DOHH2 (cell line): ENCODE measurements at regions not wholly inside any gene's neighbourhood (a gene's known extent, or its start where the extent isn't known, plus 50 kb on each side); places are given as distances from the start of the nearest gene placed in this dataset.

Source experiments
- H3F3A ChIP-seq: fragments of 200-600 bp; sonication (generic), shearing (Covaris generic); 2 replicates; pipeline ENCODE4 v1.6.0; 2016; ENCODE audit warnings: antibody characterized with exemption, mild to moderate bottlenecking; ENCODE audit not compliant: control insufficient read depth, insufficient read depth
- H3K27ac ChIP-seq: fragments of 200-600 bp; sonication (generic); 2 replicates; pipeline ENCODE4 v1.5.1; 2014; ENCODE audit warnings: low read depth, mild to moderate bottlenecking, low read length, moderate library complexity
- H3K27me3 ChIP-seq: fragments of 200-600 bp; sonication (generic); 2 replicates; pipeline ENCODE4 v1.6.1; 2014; ENCODE audit warnings: mild to moderate bottlenecking, low read length, mixed read lengths; ENCODE audit not compliant: control insufficient read depth
- H3K36me3 ChIP-seq: fragments of 200-600 bp; sonication (generic); 2 replicates; pipeline ENCODE4 v1.6.1; 2014; ENCODE audit warnings: mild to moderate bottlenecking, low read length, moderate library complexity, mixed read lengths; ENCODE audit not compliant: control insufficient read depth
- H3K4me1 ChIP-seq: fragments of 200-600 bp; sonication (generic); 2 replicates; pipeline ENCODE4 v1.6.1; 2014; ENCODE audit warnings: mild to moderate bottlenecking, low read length, mixed read lengths; ENCODE audit not compliant: control insufficient read depth
- H3K4me2 ChIP-seq: fragments of 200-600 bp; sonication (generic); 2 replicates; pipeline ENCODE4 v1.6.0; 2014; ENCODE audit warnings: mild to moderate bottlenecking, low read length, moderate library complexity
- H3K4me3 ChIP-seq: fragments of 200-600 bp; sonication (generic); 2 replicates; pipeline ENCODE4 v1.5.1; 2014; ENCODE audit warnings: mild to moderate bottlenecking, low read length, mixed read lengths
- H3K79me2 ChIP-seq: fragments of 200-600 bp; sonication (generic); 2 replicates; pipeline ENCODE4 v1.6.1; 2014; ENCODE audit warnings: mild to moderate bottlenecking, low read length, mixed read lengths; ENCODE audit not compliant: control insufficient read depth
- H3K9me2 ChIP-seq: fragments of 200-600 bp; sonication (generic); replicated peaks from 2 replicates; pipeline ENCODE4 v1.6.1; 2014; ENCODE audit warnings: mild to moderate bottlenecking, low read length, mixed read lengths; ENCODE audit not compliant: control insufficient read depth
- H3K9me3 ChIP-seq: fragments of 200-600 bp; sonication (generic); 2 replicates; pipeline ENCODE4 v1.6.1; 2014; ENCODE audit warnings: antibody characterized with exemption, low read length, mixed read lengths; ENCODE audit not compliant: control insufficient read depth, insufficient read depth
- H4K20me1 ChIP-seq: fragments of 200-600 bp; sonication (generic); 2 replicates; pipeline ENCODE4 v1.6.0; 2014; ENCODE audit warnings: low read depth, mild to moderate bottlenecking, antibody characterized with exemption, low read length, moderate library complexity; ENCODE audit not compliant: control insufficient read depth, insufficient read depth
- EZH2phosphoT487 ChIP-seq: fragments of 200-600 bp; sonication (generic); IDR thresholded peaks from 2 replicates; pipeline ENCODE4 v1.6.1; 2017; ENCODE audit warnings: borderline replicate concordance, mild to moderate bottlenecking, antibody characterized with exemption, low read length, moderate library complexity, mixed read lengths
- TF ChIP-seq, protein P1 (sequence below): fragments of 200-600 bp; sonication (generic); IDR thresholded peaks from one replicate; pipeline ENCODE4 v1.5.1; 2014; ENCODE audit warnings: antibody characterized with exemption, mild to moderate bottlenecking, low read depth, low read length; ENCODE audit not compliant: poor library complexity, severe bottlenecking

DNA sequence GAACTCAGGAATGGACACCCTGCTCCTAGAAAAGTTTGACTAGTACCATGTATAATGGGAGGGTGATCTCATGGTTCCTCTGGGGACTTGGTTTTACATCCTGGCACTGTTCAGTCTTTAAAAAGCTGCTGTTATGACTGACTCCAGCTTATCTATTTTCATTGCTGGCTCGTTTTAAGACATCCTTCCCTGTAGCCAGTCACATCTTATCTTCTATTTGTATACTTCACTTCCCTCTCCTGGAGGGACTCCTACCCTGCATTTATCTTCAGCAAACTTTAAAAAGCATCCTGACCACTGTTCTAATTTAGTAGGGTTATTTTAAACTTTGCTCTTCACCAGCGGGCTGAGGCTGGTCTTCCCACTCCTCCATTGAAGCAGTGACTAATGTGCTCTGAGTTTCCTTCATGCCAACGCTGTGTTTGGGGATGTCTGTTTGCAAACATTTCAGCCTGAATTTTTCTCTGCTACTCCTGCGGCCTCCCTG lies 72.9 kb upstream of the ARMC3 start:
- H3K9me2 ChIP-seq, result no peaks in the 10 kb centered on the region
- H3K79me2 ChIP-seq, result no peaks in the 10 kb centered on the region
- H4K20me1 ChIP-seq, result no peaks in the 10 kb centered on the region
- H3K27me3 ChIP-seq, result no peaks in the 10 kb centered on the region
- no peak overlapping the region for H3K27ac ChIP-seq
- H3K4me1 ChIP-seq, result no peaks in the 10 kb centered on the region
- no peak for TF ChIP-seq EZH2phosphoT487
- TF ChIP-seq, protein P1, sequence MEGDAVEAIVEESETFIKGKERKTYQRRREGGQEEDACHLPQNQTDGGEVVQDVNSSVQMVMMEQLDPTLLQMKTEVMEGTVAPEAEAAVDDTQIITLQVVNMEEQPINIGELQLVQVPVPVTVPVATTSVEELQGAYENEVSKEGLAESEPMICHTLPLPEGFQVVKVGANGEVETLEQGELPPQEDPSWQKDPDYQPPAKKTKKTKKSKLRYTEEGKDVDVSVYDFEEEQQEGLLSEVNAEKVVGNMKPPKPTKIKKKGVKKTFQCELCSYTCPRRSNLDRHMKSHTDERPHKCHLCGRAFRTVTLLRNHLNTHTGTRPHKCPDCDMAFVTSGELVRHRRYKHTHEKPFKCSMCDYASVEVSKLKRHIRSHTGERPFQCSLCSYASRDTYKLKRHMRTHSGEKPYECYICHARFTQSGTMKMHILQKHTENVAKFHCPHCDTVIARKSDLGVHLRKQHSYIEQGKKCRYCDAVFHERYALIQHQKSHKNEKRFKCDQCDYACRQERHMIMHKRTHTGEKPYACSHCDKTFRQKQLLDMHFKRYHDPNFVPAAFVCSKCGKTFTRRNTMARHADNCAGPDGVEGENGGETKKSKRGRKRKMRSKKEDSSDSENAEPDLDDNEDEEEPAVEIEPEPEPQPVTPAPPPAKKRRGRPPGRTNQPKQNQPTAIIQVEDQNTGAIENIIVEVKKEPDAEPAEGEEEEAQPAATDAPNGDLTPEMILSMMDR, result no peak
- H3K4me3 ChIP-seq, result no peak overlapping the region
- no peaks in the 10 kb centered on the region for H3F3A ChIP-seq
- H3K9me3 ChIP-seq, result no peaks in the 10 kb centered on the region
- no peaks in the 10 kb centered on the region for H3K36me3 ChIP-seq
- no peak overlapping the region for H3K4me2 ChIP-seq

DNA sequence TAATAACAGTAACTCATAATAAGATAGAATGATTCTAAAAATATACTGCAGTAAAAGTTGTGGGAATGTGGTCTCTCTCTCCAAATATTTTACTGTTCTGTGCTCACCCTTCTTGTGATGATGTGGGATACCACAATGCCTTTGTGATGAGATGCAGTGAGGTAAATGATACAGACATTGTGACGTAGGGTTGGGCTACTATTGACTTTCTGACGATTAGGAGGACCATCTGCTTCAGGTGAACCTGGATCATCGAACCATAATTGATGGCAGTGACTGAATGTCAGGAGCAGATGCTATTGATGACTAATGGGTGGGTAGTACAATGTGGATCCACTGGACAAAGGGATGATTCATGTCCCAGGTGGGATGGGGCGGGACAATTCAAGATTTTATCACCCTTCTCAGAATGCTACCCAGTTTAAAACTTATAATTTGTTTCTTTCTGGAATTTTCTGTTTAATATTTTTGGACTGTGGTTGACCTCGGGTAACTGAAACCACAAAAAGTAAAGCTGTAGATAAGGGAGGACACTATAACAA lies 73.9 kb upstream of the ARMC3 start:
- Histone ChIP-seq H3K4me2 (no peak overlapping the region), H3K4me1 (no peaks in the 10 kb centered on the region), H3K9me3 (no peaks in the 10 kb centered on the region), H3K79me2 (no peaks in the 10 kb centered on the region), H3K9me2 (no peaks in the 10 kb centered on the region), H4K20me1 (no peaks in the 10 kb centered on the region), H3K27me3 (no peaks in the 10 kb centered on the region), H3K4me3 (no peak overlapping the region), H3F3A (no peaks in the 10 kb centered on the region), H3K36me3 (no peaks in the 10 kb centered on the region), H3K27ac (no peak overlapping the region)
- no peak for TF ChIP-seq EZH2phosphoT487
- TF ChIP-seq, protein P1, result no peak

DNA sequence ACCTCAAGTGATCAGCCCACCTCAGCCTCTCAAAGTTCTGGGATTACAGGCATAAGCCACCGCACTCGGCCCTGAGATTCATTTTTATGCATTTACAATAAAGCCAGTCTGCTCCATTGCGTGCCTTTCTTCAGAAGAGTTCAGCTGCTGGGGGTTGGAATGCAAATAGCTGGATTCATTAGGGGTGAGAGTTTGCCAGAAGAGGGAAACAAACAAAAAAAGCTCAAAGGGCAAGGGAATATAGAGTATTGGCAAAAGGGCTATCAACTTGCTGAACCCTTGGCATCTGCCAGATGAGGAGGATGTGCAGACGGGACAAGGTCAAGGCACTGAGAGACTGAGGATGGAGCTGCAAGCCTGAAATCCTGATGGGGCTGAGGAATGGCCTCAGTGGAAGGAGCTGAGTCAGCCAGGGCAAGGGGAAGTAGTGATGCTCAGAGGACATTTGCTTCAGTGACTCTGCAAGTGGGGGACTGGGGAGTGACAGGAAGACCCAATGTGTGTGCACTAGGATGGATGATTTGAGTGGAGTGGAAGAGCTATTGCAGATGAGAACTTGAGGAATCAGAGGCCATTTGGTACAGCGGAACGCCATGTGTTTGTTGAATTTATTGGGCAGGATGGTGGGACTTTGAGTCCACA lies 75.0 kb upstream of the ARMC3 start:
- H3K27me3 ChIP-seq, result no peaks in the 10 kb centered on the region
- no peaks in the 10 kb centered on the region for H3F3A ChIP-seq
- no peaks in the 10 kb centered on the region for H3K9me2 ChIP-seq
- TF ChIP-seq, protein P1, result no peak
- TF ChIP-seq EZH2phosphoT487, result no peak
- H3K4me2 ChIP-seq, result no peak overlapping the region
- H3K4me3 ChIP-seq, result no peak overlapping the region
- H4K20me1 ChIP-seq, result no peaks in the 10 kb centered on the region
- H3K36me3 ChIP-seq, result no peaks in the 10 kb centered on the region
- H3K9me3 ChIP-seq, result no peaks in the 10 kb centered on the region
- H3K27ac ChIP-seq, result no peak overlapping the region
- no peaks in the 10 kb centered on the region for H3K79me2 ChIP-seq
- H3K4me1 ChIP-seq, result no peaks in the 10 kb centered on the region
